ENCODE measurements at regions not wholly inside any gene's neighbourhood (a gene's known extent, or its start where the extent isn't known, plus 50 kb on each side); places are given as distances from the start of the nearest gene placed in this dataset.

DNA sequence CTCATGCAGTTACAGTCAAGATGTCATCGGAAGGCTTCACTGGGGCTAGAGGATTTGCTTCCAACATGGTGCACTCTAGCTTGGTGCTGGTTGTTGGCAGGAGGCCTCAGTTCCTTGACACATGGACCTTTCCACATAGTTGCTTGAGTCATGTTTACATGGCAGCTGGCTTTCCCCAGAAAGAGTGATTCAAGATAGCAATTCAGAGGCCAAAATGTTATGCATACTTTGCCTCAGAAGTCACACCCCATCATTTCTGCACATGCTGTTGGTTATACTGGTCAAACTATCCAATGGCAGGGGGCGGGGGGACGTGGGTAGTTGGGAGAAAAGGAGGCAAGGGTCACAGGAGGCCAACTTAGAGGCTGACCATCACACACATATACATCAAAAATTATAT is 58.7 kb downstream of the FOXB1 start:
- Mint-ChIP-seq H3K4me1 (peaks cover 13 to 16% of the 10 kb centered on the region in 2 experiments), H3K27ac (no peak overlapping the region), H3K9me3 (peaks cover 13 to 18% of the 10 kb centered on the region in 2 experiments), H3K36me3 (ENCODE audit: insufficient read depth in 1 of 3, low read depth in 3 of 3) (peaks cover 6 to 16% (median 12%) of the 10 kb centered on the region in 3 experiments), H3K27me3 (ENCODE audit: low read depth) (peaks cover 3% of the 10 kb centered on the region), H3K4me3 (no peak overlapping the region)
- H4K8ac ChIP-seq (replicated peaks; ENCODE audit: insufficient read length, low read depth, low read length) = no peak overlapping the region
- H3K14ac ChIP-seq (ENCODE audit: insufficient read depth, low read length) = no peak overlapping the region
- no peak overlapping the region for H3K4me2 ChIP-seq (ENCODE audit: insufficient read depth, insufficient read length, low read length)
- no peak overlapping the region for H3T11ph ChIP-seq (ENCODE audit: low read length)
- DNase-seq = no peak
- H2BK5ac ChIP-seq (ENCODE audit: insufficient read length, low read length) = no peak overlapping the region
- no peak overlapping the region for H3K9ac ChIP-seq (ENCODE audit: extremely low read depth, insufficient read length, low read length)
- H2BK120ac ChIP-seq (ENCODE audit: low read depth, low read length, poor library complexity, severe bottlenecking) = no peak overlapping the region
- no peaks in the 10 kb centered on the region for H4K20me1 ChIP-seq (ENCODE audit: control insufficient read depth, insufficient read depth, insufficient read length)
- TF ChIP-seq, protein P1, sequence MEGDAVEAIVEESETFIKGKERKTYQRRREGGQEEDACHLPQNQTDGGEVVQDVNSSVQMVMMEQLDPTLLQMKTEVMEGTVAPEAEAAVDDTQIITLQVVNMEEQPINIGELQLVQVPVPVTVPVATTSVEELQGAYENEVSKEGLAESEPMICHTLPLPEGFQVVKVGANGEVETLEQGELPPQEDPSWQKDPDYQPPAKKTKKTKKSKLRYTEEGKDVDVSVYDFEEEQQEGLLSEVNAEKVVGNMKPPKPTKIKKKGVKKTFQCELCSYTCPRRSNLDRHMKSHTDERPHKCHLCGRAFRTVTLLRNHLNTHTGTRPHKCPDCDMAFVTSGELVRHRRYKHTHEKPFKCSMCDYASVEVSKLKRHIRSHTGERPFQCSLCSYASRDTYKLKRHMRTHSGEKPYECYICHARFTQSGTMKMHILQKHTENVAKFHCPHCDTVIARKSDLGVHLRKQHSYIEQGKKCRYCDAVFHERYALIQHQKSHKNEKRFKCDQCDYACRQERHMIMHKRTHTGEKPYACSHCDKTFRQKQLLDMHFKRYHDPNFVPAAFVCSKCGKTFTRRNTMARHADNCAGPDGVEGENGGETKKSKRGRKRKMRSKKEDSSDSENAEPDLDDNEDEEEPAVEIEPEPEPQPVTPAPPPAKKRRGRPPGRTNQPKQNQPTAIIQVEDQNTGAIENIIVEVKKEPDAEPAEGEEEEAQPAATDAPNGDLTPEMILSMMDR (conservative IDR thresholded peaks at IDR 0.05) = no peak
- WGBS (ENCODE audit: extremely low coverage, insufficient read length, low lambda C conversion rate) = no CpG with 5 or more reads among the region's 3 CpGs
- H4K5ac ChIP-seq (ENCODE audit: insufficient read length, low read depth, low read length) = no peak overlapping the region
- H2BK20ac ChIP-seq (ENCODE audit: low read depth, low read length, poor library complexity, severe bottlenecking) = no peak overlapping the region
- no peak overlapping the region for H2BK15ac ChIP-seq (ENCODE audit: low read depth, low read length)
- H3K56ac ChIP-seq (ENCODE audit: insufficient read length, low read depth, low read length) = no peak overlapping the region
- no peaks in the 10 kb centered on the region for H3K79me2 ChIP-seq (ENCODE audit: insufficient read depth, low read length)
- no peak overlapping the region for H2BK12ac ChIP-seq (ENCODE audit: insufficient read length, low read depth, low read length)
- H3K4me1 ChIP-seq (ENCODE audit: insufficient read depth, low read length) = 0 out of 2 replicates have a peak, but pooled peaks cover 2% of the 10 kb centered on the region
- H4K91ac ChIP-seq (ENCODE audit: insufficient read length, low read depth, low read length) = no peak overlapping the region
- H3K23me2 ChIP-seq (ENCODE audit: insufficient read length, low read depth, low read length, poor library complexity, severe bottlenecking) = no peaks in the 10 kb centered on the region
- no peak overlapping the region for H3K18ac ChIP-seq (ENCODE audit: insufficient read length, low read depth, low read length)
- no peak overlapping the region for H3K4ac ChIP-seq (ENCODE audit: low read depth, low read length)
- no peaks in the 10 kb centered on the region for H3K27me3 ChIP-seq (ENCODE audit: insufficient read depth, low read length)
- no peak overlapping the region for H2AFZ ChIP-seq (ENCODE audit: low read length)
- H3K79me1 ChIP-seq (ENCODE audit: insufficient read depth, low read depth, low read length, poor library complexity, severe bottlenecking) = no peaks in the 10 kb centered on the region
- H2AK5ac ChIP-seq (ENCODE audit: insufficient read length, low read length) = no peak overlapping the region
- no peak overlapping the region for H3K27ac ChIP-seq (ENCODE audit: insufficient read length, low read depth, low read length)
- peaks cover 5% of the 10 kb centered on the region for H3K9me3 ChIP-seq (ENCODE audit: control insufficient read depth, low read depth, low read length)
- no peak overlapping the region for H3K23ac ChIP-seq (ENCODE audit: insufficient read length, low read depth, low read length)

All from H9 (cell line).